DMS114 treated with DMSO at 0.1 percent for 48 hours (cell line): ENCODE measurements at regions not wholly inside any gene's neighbourhood (a gene's known extent, or its start where the extent isn't known, plus 50 kb on each side); places are given as distances from the start of the nearest gene placed in this dataset.
A peak's percentile ranks its signal among the peaks of the same experiment; 100 is the strongest.
"Not testable (repeated sequence)": the region's sequence is repeated elsewhere in the genome, so short reads cannot be mapped to it uniquely, and the experiment has no call there.

Source experiments
- DNase-seq: peaks from one replicate; lab custom pipeline; 2025; ENCODE audit not compliant: unreplicated experiment; lab: John Stamatoyannopoulos, UW

- DNase-seq = no peak
These were observed 87.6 kb upstream of the KBTBD8 start for GRCh38 chr3:66910266-66911055.

DNA sequence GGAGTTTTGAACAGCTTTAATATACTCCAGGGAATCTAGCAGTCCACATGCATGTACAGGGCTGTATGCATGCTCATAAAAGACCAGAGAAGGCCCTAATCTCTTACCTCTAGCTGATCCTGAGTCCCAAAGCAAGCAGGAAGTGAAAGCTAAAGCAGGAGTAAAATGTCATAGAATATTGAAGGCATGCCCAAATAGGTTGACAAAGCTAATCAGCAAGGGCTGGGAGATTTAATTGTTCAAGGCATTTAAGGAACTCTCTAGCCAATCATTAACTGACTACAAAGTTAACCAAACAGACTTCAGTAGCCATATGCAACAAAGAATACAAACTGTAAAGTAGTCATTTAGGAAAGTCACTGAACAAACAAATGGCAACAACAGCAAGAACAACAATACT, 85.8 kb upstream of the KBTBD8 start:
- no peak for DNase-seq

- no peak for DNase-seq
These were observed 76.0 kb upstream of the KBTBD8 start for GRCh38 chr3:66922058-66922457.

DNA sequence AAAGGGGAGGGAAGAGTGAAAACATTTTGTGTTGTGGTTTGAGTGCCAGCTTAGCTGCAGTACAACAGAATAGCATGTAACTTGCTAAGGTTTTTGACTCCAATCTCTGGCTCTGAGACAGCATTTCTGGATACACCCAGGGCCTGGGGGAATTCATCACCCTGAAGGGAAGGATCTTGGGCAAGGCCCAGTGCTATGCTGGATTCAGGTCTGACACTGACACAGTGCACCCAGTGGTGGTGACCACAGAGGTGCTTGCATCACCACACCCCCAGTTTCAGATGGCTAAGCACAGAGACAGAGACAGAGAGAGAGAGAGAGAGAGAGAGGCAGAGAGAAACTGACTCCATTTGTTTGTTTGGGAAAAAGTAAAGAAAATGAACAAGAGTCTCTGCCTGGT, 74.1 kb upstream of the KBTBD8 start:
- no peak for DNase-seq

DNA sequence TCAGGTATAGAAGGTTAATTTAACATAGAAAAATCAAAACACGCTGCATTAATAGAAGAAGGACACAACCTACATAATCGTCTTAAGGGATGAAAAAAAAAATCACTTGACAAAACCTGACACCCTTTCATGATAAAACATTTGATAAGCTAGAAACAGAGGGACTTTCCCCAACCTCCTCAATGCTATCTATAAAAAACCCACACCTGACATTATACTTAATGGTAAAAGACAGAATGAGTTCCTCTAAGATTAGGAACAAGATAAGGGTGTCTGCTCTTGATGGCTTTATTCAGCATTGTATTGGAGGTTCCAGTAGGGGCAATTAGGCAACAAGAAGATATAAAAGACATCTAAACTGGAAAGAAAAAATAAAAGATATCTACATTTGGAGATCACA, 69.9 kb upstream of the KBTBD8 start:
- no peak for DNase-seq

- no peak for DNase-seq
These were observed 66.8 kb upstream of the KBTBD8 start for GRCh38 chr3:66931291-66931690.

GRCh38 chr3:66931699-66932098, 66.4 kb upstream of the KBTBD8 start:
- DNase-seq = no peak

- DNase-seq = no peak
These were observed 64.9 kb upstream of the KBTBD8 start for GRCh38 chr3:66933233-66933632.

DNA sequence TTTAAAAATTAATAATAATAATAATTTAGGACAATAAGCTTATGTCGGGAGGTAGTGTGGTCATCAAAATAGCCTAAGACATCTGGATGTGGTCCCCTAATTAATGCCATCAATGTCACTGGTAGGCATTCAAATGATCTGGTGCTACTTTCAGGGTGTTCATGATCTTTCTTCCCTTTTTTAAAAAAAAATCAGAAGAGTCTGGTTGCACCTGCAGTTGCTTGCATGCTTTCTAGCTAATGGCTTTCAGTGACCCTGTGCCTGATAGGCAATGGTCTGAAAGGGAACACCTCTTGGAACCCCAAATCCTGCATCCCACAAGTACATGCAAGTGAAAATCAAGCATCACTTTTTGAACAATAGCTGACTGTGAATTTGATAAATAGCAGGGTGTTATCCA, 64.1 kb upstream of the KBTBD8 start:
- DNase-seq = no peak

DNA sequence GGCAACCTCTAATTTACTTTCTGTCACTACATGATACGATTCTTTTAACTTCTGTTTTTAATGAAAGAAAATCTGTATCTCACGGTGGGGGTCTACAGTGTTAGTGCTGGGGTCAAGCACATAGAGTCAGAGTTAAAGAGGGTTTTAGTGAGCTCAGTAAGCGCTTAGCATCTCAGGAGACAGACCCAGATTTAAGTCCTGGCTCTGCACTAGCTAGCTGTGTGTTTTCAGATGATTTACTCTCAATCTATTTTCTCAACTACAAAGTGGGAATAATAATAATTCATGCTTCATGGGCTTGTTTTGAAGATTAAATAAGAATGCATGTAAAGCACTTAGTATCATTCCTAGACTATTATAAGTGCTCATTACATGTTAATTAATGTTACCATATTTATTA, 63.4 kb upstream of the KBTBD8 start:
- DNase-seq = no peak

GRCh38 chr3:66937041-66937440, 61.1 kb upstream of the KBTBD8 start:
- DNase-seq = not testable (repeated sequence)

- DNase-seq = peak; percentile 5
These were observed 59.7 kb upstream of the KBTBD8 start for GRCh38 chr3:66938338-66938963.

DNA sequence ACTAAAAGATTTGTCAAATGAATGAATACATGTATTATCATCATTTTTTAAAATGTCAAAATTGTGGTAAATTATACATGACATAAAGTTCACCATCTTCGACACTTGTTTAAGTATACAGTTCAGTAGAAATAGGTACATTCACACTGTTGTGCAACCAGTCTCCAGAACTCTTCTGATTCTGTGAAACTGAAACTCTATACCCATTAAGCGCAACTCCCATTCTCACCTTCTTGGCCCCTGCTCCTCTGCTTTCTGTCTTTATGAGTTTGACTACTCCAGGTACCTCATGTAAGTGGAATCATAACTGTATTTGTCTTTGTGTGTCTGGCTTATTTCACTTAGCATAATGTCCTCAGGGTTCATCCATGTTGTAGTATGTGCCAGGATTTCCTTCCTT, 50.1 kb upstream of the KBTBD8 start:
- DNase-seq = no peak
